ELR (cell line): ENCODE measurements at regions not wholly inside any gene's neighbourhood (a gene's known extent, or its start where the extent isn't known, plus 50 kb on each side); places are given as distances from the start of the nearest gene placed in this dataset.

ENCODE experiments used
- DNase-seq: peaks from one replicate; pipeline ENCODE4 v3.0.0-alpha.2; 2015; ENCODE audit warnings: low read depth

DNA sequence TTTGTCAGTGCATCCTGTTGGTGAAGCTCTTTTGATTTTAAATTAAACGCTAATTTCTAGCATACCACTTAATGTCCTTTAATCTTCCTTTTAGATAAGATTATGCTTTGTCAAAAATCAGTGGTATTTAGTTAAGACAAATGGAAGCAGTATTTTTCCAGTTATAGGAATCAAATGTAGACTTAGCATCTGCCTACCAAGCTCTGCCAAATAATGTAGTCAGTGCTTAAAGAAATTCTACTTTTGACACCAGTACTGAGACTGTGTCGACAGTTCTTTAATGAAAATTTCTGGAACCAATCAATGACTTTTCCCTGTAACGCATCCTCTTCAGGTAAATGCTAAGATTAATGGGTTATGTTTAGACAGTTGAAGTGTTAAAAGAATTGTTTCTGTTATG is 803.3 kb upstream of the FAM98A start:
- no peak for DNase-seq

DNA sequence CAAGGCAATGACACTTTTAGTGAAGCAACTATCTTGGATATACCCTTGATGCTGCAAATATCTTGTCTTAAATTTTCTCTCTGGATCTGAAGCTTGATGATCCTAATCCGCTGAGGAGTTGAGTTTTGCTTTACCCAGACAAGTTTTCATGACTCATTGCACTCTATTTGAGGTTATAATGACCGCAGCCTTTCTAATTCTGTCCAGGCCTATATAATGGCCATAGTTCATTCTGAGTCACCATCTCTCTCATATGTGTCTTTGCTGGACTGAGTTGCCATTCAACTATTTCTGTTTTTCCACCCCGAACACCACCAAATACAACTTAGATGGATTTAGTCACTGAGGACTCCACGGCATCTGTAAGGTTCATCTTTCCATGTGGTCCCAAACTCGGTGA is 802.1 kb upstream of the FAM98A start:
- peak; percentile 3 for DNase-seq

DNA sequence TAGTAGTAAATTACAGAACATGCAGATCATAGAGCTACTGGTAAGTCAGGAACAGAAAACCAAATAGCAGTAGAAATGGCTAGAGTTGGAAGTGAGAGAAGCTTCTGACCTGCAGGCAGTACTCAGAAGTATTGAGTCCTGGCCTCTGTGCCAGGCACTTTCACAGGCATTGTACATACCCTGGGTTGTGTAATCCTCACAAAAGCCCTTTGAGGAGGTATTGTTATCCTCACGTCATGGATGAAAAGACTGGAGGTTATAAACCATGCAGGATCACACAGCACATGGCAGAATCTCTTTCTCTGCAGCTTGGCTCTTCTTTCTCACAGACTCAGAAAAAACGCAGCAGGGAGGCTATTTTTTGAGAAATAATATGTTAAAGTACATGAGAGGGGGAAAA is 789.3 kb upstream of the FAM98A start:
- DNase-seq = no peak

DNA sequence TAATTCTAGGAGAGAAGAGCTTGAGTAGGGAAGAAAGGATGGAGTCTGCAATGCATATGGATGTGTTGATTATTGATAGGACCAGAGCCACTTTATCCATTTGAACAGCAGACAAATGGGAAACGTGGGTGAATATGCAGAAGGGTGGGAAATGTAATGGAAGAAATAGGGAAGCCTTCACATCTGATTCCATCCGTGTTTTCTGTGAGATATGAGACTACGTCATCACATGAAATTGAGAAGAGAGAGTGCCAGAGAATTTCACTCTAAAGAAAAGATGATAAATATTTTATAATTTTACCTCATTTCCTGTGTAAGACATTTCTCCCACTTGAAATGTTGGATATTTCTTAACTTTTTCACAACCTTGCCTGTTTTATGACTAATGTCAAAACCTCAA is 788.4 kb upstream of the FAM98A start:
- no peak for DNase-seq

DNA sequence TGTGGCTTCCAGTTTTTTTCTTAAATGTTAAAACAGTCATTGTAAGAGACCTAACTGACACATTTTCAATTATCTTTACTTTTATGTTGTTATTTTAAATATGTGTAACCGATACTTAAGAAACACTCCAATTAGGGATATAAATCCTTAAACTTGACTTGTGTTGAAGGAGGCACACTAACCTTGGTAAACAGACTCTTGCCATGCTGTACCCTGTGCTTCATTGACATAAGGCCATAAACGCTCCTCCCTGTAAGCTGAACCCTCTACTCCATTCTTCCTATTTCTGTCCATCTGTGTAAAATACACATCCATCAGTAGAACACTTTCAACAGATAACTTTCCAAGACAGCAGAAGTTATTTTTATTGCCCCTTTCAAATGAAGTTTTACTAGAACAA is 780.5 kb upstream of the FAM98A start:
- DNase-seq = no peak

DNA sequence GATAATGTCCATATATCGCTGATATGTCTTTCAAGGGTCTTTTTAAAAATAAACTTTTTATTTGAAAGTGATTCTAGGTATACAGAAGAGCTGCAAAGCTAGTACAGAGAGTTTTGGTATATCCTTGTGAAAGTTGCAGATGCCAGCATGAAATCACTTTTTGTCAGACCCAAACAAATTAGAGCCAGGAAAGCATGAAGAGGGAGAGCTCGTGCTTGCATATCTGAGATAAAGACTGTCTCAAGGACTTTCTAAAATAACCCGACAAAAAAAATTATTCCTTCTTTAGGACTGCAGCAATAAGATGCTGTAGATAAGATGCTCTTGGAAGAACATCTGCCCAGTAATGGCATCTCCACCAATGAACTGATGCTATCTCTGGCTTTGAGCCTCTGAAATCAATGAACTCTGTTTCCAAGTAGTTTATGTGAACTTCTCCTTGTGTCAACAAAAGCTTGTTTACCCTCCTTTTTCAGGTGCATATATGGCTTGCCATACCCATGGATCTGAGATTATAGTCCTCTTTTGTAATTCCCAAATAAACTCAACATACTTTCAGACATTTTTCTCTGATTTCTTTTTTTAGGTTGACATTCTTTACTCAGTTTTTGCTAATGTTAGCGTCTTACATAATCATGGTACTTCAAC is 774.6 kb upstream of the FAM98A start:
- DNase-seq = no peak

DNA sequence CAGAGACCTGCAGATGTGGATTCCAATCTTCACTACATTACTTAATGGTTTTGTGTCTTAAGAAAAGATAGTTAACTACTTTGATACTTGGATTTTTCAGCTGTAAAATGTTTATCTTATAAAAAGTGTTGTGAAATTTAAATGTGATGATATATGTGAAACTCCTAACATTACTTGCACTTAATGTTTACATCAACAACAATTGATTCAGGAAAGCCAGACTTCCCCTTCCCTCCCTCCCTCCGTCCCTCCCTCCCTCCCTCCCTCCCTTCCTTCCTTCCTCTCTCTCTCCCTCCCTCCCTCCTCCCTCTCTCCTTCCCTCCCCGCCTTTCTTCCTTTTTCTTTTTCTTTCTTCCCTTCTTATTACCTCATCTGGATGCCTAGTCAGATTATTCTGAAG is 773.9 kb upstream of the FAM98A start:
- no peak for DNase-seq

DNA sequence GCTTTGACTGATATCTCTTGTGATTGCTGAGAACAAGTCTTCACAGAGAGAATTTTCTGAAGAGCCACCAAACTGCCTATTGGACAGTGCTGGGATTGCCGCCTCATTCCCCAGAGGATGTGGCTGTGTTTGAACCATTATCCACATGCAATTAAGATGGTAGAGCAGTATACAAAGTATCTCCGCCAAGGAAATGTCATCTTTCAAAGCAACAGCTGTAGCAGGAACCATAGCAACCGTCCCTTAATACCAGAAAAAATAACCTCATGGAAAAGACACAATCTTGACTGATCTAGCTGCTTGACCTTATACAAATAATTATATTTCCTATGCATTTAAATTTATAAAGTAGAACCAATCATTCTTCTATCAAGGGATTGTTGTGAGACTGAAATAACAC is 772.6 kb upstream of the FAM98A start:
- no peak for DNase-seq

DNA sequence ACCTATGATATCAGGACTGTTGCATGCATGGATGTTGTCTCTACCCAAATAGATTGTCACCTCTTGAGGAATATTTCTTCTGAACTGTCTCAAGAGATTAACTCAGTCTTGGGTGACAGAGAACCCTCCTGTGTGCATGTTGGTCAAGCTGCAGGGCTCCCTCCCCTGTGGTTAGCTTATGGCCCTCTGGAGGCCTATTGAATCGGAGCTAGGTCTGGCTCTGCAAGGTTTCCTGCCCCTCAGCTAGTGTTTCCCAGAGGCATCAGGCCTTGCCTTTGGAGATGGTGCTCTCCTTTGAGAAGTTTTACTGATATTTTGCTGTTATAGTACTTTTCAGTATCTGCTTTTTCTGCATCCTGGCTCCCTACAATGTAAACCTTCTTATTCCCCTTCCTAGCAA is 769.2 kb upstream of the FAM98A start:
- DNase-seq = no peak

DNA sequence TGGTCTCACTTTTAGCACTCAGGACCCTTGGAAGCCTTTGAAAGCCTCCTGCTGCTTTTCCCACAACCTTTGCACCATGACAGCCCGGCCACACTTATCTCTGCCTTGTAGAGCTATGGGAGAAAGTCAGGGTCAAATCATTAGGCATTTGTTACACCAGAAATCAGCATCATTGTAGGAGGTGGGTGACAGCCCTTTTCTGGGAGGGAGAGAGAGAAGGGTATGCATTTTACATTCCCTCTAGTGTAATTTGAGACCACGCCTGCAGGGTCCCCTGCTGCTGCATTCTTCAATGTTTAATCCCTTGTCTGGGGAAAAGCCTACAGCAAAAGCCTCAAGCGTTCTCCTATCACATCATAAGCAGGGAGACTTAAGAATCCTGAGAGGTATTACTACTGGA is 766.8 kb upstream of the FAM98A start:
- no peak for DNase-seq

DNA sequence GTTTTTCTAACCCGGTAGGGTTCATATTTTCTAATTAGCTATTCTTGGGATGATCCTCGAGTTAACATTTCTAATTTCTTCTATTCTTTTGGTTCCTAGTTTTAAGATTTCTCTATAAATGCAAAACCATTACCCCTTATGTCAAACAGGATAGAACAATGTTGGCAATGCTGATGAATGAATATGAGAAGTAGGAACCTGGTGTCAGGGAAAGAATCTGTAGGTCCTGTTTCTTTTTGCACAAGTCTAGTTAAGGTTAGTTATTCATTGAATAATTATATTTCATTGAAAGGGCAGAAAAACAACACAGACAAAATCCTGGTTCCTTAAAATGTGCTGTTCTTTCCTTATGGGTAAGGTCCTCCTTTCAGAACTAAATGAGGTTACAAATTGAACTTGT is 766.4 kb upstream of the FAM98A start:
- DNase-seq = no peak

DNA sequence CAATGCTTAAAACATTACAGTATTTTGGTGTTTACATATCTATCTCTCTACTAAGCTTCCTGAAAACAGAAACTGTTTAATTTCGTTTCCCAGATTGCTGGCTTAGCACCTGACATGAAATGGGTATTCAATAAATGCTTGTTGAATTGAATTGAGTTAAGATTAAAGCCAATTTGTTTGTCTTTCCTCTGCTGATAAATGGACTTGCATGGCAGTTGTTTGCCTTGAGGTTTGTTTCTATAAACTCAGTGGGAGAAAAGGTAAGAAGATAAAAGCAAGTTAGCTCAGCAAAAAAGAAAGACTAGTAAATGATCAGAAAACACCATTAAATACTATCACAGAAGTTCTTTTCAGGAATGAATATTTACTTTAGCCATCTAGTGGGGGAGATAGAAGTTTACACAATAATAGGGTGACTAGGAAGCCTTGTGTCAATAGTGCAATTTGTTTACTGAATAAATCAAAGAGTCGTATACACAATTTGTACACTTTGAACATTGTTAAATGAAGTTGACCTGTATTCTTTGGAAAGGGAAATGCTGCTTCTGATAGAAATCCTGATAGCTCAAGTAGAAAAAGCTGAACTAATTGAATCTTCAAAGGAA is 754.5 kb upstream of the FAM98A start:
- DNase-seq = no peak

DNA sequence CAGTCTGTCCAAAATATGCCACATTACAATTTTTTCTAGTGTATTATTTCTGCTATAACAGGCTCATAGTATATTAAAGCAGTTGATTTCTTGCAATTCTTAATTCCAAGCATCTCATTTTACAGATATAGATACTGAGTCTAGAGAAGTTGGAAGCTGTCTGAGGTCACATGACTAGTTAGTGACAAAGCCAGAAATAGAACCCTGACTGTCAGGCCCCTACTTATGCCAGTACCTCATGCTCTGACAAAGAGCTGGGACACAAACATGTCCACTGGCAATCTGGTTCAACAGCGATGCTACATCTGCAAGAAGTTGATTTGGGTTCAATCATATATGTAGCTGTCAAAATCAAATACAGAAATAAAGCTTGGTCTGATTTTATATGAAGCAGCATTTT is 750.4 kb upstream of the FAM98A start:
- no peak for DNase-seq

DNA sequence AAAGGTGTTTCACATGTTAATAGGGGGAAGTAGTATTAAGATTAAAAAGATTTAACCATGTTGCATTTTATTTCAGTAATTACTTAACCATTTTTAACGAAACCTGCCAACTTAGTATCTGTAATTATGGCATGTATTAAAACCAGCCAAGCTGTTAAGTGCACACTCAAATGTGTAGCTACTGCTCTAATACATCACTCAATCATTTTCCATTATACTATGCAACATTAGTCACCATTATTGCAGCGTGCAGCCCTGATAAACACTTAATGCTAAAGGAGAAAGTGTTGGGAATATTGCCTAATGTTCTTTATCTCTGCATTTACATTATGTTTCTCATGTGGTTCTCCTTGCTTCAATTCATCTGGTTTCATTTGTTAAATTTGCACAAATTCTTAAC is 745.9 kb upstream of the FAM98A start:
- no peak for DNase-seq

DNA sequence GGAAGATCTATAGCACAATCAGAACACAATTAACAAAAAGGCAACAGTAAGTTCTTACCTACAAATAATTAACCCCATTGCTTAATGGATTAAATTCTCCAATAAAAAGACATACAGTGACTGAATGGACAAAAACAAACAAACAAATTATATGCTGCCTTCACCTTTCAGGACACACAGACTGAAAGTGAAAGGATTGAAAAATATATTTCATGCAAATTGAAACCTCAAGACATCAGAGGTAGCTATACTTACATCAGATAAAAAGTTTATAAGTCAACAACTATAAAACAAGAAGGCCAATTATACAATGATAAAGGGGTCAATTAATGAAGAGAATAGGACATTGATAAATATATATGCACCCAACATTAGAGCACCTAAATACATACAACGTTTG is 741.2 kb upstream of the FAM98A start:
- DNase-seq = no peak

DNA sequence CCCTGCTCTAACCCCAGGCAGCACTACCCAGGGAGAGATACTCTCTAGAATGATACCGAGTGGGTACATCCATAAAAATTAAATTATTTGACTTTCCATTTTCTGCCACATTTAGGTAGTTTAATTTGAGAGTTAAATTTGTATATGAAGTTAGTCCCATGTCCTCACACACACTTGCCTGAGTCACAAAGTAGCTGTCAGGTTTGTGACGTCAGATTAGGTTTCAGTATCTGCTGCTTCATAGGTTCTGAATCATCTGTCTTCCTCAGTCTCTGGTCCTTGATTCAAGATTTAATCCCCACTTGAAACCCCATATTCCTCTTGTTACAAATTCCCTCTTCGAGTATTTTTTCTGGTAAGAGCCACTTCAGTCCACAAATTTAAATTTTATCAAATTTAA is 738.6 kb upstream of the FAM98A start:
- DNase-seq = no peak

DNA sequence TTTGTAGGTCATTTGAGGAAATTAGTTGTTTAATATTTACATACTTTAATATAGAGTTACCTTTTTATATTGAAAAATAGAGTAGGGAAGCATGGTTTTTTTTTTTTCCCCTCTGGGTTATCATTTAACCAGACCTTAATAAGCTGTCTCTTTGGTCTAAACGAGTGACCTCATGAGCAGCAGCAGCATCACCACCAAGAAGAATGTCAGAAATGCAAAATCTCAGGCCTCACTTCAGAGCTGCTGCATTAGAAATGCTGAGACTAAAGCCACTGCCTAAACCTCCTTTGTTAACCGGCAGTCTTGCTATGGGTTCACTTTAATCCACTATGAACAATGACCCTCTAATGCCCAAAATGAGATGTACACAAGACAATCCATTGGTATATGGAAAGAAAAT is 733.7 kb upstream of the FAM98A start:
- DNase-seq = no peak

DNA sequence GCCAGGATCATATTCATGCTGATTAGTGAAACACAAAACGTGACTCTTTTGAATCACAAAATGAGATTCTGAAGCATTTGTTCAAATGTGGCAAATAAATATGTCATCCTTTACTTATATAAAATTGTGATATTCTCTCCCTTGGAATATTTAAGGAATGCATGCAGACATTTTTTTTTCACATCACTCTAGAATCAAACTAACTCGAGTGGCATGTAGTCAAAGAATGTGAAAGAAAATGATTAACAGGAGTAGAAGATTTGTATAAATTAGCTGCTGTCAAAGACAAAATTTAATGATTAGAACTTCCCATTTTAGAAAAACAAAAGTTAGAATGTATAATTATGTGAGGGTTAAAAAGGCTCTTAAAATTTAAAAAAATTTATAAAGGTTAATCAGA is 721.0 kb upstream of the FAM98A start:
- no peak for DNase-seq

DNA sequence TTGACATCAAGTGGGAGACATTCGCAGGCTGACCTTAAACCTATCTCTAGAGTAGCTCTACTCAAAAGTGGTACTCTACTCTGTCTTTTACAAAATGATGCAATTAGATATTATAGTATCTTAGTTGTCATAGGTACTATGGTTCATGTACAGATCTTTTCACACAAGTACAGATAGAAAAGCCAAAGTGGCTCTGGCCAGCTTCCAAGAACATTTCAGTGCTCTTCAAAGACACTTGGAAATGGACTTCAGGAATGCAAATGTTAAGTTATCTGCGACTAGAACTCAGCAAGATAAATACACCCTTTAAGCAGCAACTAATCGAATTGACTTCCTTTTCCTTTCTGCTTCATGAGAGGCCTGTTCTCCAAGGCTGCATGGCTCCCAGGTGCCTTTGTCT is 718.7 kb upstream of the FAM98A start:
- no peak for DNase-seq

DNA sequence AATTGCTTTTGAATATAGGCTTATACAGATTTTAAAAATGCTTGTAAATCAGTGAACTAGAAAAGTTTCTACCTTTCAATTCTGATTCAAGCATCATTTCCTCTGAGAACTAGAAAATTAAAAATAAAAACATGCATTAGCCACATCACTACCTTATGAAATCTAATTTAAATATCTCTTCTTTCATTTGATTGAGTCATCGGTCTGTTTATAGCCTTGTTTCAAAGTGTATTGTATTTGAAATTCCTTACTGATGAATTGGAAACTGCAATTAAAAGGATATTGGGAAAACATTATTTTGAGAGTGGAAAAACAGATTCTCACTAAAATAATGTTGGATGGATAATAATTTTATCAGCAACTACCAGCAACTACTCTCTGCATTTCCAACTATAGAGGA is 717.7 kb upstream of the FAM98A start:
- no peak for DNase-seq

DNA sequence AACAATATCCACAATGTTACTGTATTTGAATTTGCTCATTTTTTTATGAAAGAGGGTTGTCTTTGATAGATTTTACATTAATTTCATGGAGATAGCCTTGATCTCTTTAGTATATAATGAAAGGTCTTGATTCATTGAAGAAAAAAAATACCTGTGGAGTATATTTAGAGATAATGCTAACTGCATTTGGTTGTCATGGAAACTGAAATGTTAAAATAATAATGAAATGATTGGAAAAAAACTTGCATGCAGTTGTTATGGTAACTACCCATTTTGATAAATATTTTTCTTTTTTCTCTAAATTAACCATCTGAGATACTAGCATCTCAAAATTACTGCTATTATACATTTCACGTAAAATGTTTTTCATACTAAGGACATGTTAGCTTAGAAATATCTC is 712.7 kb upstream of the FAM98A start:
- no peak for DNase-seq

DNA sequence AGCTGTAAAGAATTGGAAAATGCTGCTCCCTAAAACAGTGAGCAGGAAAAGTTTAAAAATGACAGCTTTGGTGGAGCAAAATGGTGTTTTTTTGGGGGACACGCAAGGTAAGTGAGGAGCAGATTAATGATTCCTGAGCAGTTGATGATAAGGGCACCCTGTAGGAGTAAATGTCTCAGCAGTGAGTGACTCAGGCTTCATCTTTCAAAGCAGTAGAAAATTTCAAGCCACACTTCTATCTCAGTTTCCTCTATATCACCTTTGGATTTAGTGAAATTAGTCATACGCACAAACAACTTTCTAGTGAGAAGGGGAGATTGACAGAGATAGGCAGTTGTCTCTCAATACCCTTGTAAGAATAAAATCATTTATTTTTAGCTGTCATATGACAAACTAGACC is 709.0 kb upstream of the FAM98A start:
- DNase-seq = no peak

DNA sequence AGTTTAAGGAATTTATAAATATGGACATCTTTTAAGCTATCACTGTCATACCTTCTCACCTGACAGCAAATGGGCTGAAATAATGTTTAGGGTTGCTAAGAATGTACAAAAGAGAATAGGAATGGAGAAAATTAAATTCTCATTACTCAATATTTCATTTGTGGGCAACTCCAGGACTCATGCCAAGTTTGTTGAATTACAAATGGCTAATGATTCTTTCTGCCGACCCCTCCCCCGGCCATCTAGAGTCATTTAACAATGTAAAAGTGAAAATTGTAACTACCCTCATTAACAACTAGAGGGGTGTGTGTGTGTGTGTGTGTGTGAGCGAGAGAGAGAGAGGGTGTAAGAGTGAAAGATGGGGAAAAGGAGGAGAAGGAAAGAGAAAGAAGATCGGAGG is 708.5 kb upstream of the FAM98A start:
- no peak for DNase-seq

DNA sequence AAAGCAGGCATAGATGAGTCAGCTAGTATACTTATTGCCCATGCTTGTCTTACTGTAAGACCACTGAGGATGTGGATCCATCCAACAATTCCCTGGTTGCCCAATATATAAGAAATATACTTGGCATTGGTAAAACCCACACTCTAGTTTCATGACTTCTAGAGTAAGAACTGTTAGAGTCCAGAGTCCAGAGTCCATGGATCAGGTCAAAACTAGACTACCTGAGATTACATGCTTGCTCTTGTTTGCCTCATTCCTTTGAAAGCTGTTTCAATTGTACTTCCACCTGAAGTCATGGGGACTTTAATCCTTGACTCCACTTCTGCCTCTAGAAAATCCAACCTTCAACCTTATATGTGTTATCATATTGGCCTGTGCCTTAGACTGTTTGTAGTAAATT is 707.6 kb upstream of the FAM98A start:
- DNase-seq = no peak

DNA sequence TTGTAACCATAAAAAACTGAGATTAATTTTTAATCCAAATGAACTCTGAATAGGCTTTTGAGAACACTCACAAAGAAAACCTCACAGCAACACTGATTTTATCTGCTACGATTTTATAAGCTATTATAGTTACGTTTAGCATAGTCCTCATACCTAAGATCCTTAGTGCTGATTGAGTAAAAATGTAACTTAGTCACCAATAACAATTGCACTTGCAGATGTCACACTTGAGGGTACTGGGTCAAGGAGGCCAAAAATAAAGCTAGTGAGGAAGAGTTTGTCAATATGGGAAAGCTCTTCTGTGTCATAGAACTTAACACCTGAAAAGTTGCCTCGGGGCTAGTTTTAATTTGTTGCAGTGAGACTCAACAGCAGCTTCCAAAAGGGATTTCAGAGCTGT is 706.5 kb upstream of the FAM98A start:
- DNase-seq = no peak
